ENCODE measurements at regions not wholly inside any gene's neighbourhood (a gene's known extent, or its start where the extent isn't known, plus 50 kb on each side); places are given as distances from the start of the nearest gene placed in this dataset.

- TF ChIP-seq BACH2 (CRISPR knock-in tag; IDR thresholded peaks at IDR 0.05; ENCODE audit: borderline replicate concordance) (no peak), PATZ1 (CRISPR knock-in tag; IDR thresholded peaks at IDR 0.05; ENCODE audit: borderline replicate concordance) (no peak), ZFP30 (CRISPR knock-in tag; IDR thresholded peaks at IDR 0.05) (no peak), CREB5 (CRISPR knock-in tag; IDR thresholded peaks at IDR 0.05; ENCODE audit: low read depth) (no peak), TOX (CRISPR knock-in tag; IDR thresholded peaks at IDR 0.05; ENCODE audit: borderline replicate concordance) (no peak), RARB (CRISPR knock-in tag; IDR thresholded peaks at IDR 0.05) (no peak), CSDC2 (CRISPR knock-in tag; IDR thresholded peaks at IDR 0.05) (no peak), CSRNP3 (CRISPR knock-in tag; IDR thresholded peaks at IDR 0.05) (no peak), TSHZ2 (CRISPR knock-in tag; IDR thresholded peaks at IDR 0.05) (no peak)
These were observed 156.8 kb upstream of the PWP1 start for GRCh38 chr12:107528731-107529365.
